ENCODE measurements at regions not wholly inside any gene's neighbourhood (a gene's known extent, or its start where the extent isn't known, plus 50 kb on each side); places are given as distances from the start of the nearest gene placed in this dataset.

GRCh38 chr6:144480473-144480872, 195.3 kb downstream of the UTRN start:
- TF ChIP-seq CTCF (IDR thresholded peaks at IDR 0.05) (no peak), POLR2A (IDR thresholded peaks at IDR 0.05) (no peak)
